Caco-2 (cell line): ENCODE measurements at regions not wholly inside any gene's neighbourhood (a gene's known extent, or its start where the extent isn't known, plus 50 kb on each side); places are given as distances from the start of the nearest gene placed in this dataset.

Experiments used
- BruUV-seq: library from RNA; stranded (reverse); fragments of 400-500 nt; replicated peaks from 2 replicates; lab custom pipeline; 2021; lab: Mats Ljungman, UMichigan
- CTCF ChIA-PET: fragments of 300-600 bp; sonication (Branson Sonifier 250); formaldehyde crosslinking; loops from one replicate; lab custom pipeline; 2022; ENCODE audit warnings: antibody characterized with exemption; lab: Charles Lee
- POLR2A ChIA-PET: fragments of 300-600 bp; sonication (Branson Sonifier 250); formaldehyde crosslinking; loops from one replicate; lab custom pipeline; 2022; ENCODE audit warnings: antibody characterized with exemption; lab: Charles Lee
- DNase-seq, 2 experiments: peaks; one replicate each; pipeline versions ENCODE4 v3.0.0 to v3.0.0-alpha.2; 2020 to 2022
- H3K27me3 ChIP-seq: replicated peaks from 2 replicates; pipeline ENCODE4 v1.6.0; 2011; ENCODE audit warnings: low read length; ENCODE audit not compliant: control insufficient read depth, insufficient read depth
- H3K36me3 ChIP-seq: 2 replicates; pipeline ENCODE4 v1.5.1; 2011; ENCODE audit warnings: low read length; ENCODE audit not compliant: control insufficient read depth, insufficient read depth
- H3K4me1 ChIP-seq: fragments of 250-450 bp; sonication (Bioruptor Pico); 2 replicates; pipeline ENCODE4 v1.5.1; 2020; ENCODE audit warnings: mild to moderate bottlenecking
- H3K4me3 ChIP-seq: 2 replicates; pipeline ENCODE4 v1.5.1; 2011; ENCODE audit warnings: low read depth, mild to moderate bottlenecking, control low read depth, low read length
- H3K9me3 ChIP-seq: fragments of 250-450 bp; sonication (Bioruptor Pico); 2 replicates; pipeline ENCODE4 v1.5.1; 2020; ENCODE audit warnings: mild to moderate bottlenecking, moderate library complexity
- H3K27ac Mint-ChIP-seq: one replicate; pipeline ENCODE4 v1.8.0; 2022; ENCODE audit warnings: mixed read lengths; ENCODE audit not compliant: unreplicated experiment
- H3K27me3 Mint-ChIP-seq: one replicate; pipeline ENCODE4 v1.8.0; 2022; ENCODE audit warnings: mixed read lengths; ENCODE audit not compliant: insufficient read depth, unreplicated experiment
- H3K36me3 Mint-ChIP-seq: one replicate; pipeline ENCODE4 v1.8.0; 2022; ENCODE audit warnings: mild to moderate bottlenecking, mixed read lengths; ENCODE audit not compliant: insufficient read depth, unreplicated experiment
- H3K4me1 Mint-ChIP-seq: one replicate; pipeline ENCODE4 v1.8.0; 2022; ENCODE audit warnings: low read depth, mixed read lengths; ENCODE audit not compliant: unreplicated experiment
- H3K4me3 Mint-ChIP-seq: one replicate; pipeline ENCODE4 v1.8.0; 2022; ENCODE audit warnings: mild to moderate bottlenecking, moderate library complexity, mixed read lengths; ENCODE audit not compliant: unreplicated experiment
- H3K9me3 Mint-ChIP-seq: one replicate; pipeline ENCODE4 v1.8.0; 2022; ENCODE audit warnings: mixed read lengths; ENCODE audit not compliant: unreplicated experiment
- CTCF ChIP-seq, 2 experiments: fragments of 200-600 bp in 1 of 2; IDR thresholded peaks; 1 replicate in 1 of 2; 2 replicates in 1 of 2; pipeline versions ENCODE4 v1.5.1 to v1.8.0; 2011 to 2022; ENCODE audit warnings: antibody characterized with exemption in 1 of 2, control low read depth in 1 of 2, inconsistent platforms in 1 of 2, low read depth in 1 of 2, low read length in 1 of 2, mild to moderate bottlenecking in 1 of 2, moderate library complexity in 1 of 2; ENCODE audit not compliant: insufficient read depth in 1 of 2, severe bottlenecking in 1 of 2, unreplicated experiment in 1 of 2
- intact Hi-C: fragments of 100-400 bp; cut with micrococcal nuclease; formaldehyde crosslinking; loops from one replicate; pipeline ENCODE4 v1.10.0; 2022; ENCODE audit not compliant: unreplicated experiment

- Mint-ChIP-seq H3K9me3 (no peaks in the 10 kb centered on the region), H3K27me3 (peaks cover 23% of the 10 kb centered on the region), H3K4me1 (no peaks in the 10 kb centered on the region), H3K36me3 (no peaks in the 10 kb centered on the region), H3K27ac (no peak overlapping the region), H3K4me3 (no peak overlapping the region)
- H3K9me3 ChIP-seq: no peaks in the 10 kb centered on the region
- no TSS peak for BruUV-seq
- H3K27me3 ChIP-seq: no peaks in the 10 kb centered on the region
- intact Hi-C loops: no loop called here
- H3K4me3 ChIP-seq: no peak overlapping the region
- TF ChIP-seq CTCF (IDR thresholded peaks at IDR 0.05; ENCODE audit: insufficient read depth in 1 of 2, low read depth in 1 of 2, low read length in 1 of 2, severe bottlenecking in 1 of 2, unreplicated experiment in 1 of 2): no peak
- no peaks in the 10 kb centered on the region for H3K4me1 ChIP-seq
- CTCF ChIA-PET: no interaction called here
- no peaks in the 10 kb centered on the region for H3K36me3 ChIP-seq
- peak in 1 of 2 experiments; percentile 26 for DNase-seq
- POLR2A ChIA-PET: no interaction called here
Measured at GRCh38 chr22:44396021-44396726, 83.4 kb upstream of the SHISAL1 start.

- Histone ChIP-seq H3K4me1 (no peaks in the 10 kb centered on the region), H3K36me3 (no peaks in the 10 kb centered on the region), H3K4me3 (no peak overlapping the region), H3K9me3 (no peaks in the 10 kb centered on the region), H3K27me3 (no peaks in the 10 kb centered on the region)
- Mint-ChIP-seq H3K4me1 (no peaks in the 10 kb centered on the region), H3K4me3 (no peak overlapping the region), H3K9me3 (no peaks in the 10 kb centered on the region), H3K27me3 (peaks cover 23% of the 10 kb centered on the region), H3K27ac (no peak overlapping the region), H3K36me3 (no peaks in the 10 kb centered on the region)
- intact Hi-C loops: no loop called here
- ChIA-PET CTCF (no interaction called here), POLR2A (no interaction called here)
- no peak for TF ChIP-seq CTCF (IDR thresholded peaks at IDR 0.05; ENCODE audit: insufficient read depth in 1 of 2, low read depth in 1 of 2, low read length in 1 of 2, severe bottlenecking in 1 of 2, unreplicated experiment in 1 of 2)
- DNase-seq: peak in 1 of 2 experiments; percentile 29
- BruUV-seq: no TSS peak
Measured at GRCh38 chr22:44395118-44396005, 82.6 kb upstream of the SHISAL1 start.

- Mint-ChIP-seq H3K27ac (no peak overlapping the region), H3K27me3 (peaks cover 23% of the 10 kb centered on the region), H3K4me3 (no peak overlapping the region), H3K9me3 (no peaks in the 10 kb centered on the region), H3K36me3 (no peaks in the 10 kb centered on the region), H3K4me1 (no peaks in the 10 kb centered on the region)
- intact Hi-C loops: no loop called here
- no peak for TF ChIP-seq CTCF (IDR thresholded peaks at IDR 0.05; ENCODE audit: insufficient read depth in 1 of 2, low read depth in 1 of 2, low read length in 1 of 2, severe bottlenecking in 1 of 2, unreplicated experiment in 1 of 2)
- H3K4me1 ChIP-seq: no peaks in the 10 kb centered on the region
- no peaks in the 10 kb centered on the region for H3K9me3 ChIP-seq
- POLR2A ChIA-PET: no interaction called here
- peak in 1 of 2 experiments; percentile 14 for DNase-seq
- no peaks in the 10 kb centered on the region for H3K36me3 ChIP-seq
- no peaks in the 10 kb centered on the region for H3K27me3 ChIP-seq
- no TSS peak for BruUV-seq
- CTCF ChIA-PET: no interaction called here
- no peak overlapping the region for H3K4me3 ChIP-seq
Measured at GRCh38 chr22:44394246-44395117, 81.7 kb upstream of the SHISAL1 start.
